Heart left ventricle (tissue), 16 donors: ENCODE measurements at regions not wholly inside any gene's neighbourhood (a gene's known extent, or its start where the extent isn't known, plus 50 kb on each side); places are given as distances from the start of the nearest gene placed in this dataset.

Experiments
- ATAC-seq, 4 donors: fragments of 200-7000 bp; cut with Tn5 transposase; one replicate each; pipeline ENCODE4 v1.9.1; 2020 to 2022; ENCODE audit warnings: moderate library complexity in 4 of 4, mild to moderate bottlenecking in 3 of 4, moderate number of reproducible peaks in 1 of 4
- DNase-seq, 5 donors: peaks; one replicate each; pipeline ENCODE4 v3.0.0-alpha.2; 2020
- H3K27ac ChIP-seq, 12 donors: fragments of 200-600 bp; sonication (generic) in 4 of 12; one replicate each; pipeline versions ENCODE4 v1.5.0 to v1.8.0; 2016 to 2022; ENCODE audit warnings: mild to moderate bottlenecking in 2 of 12
- H3K27me3 ChIP-seq, 9 donors: fragments of 200-600 bp; sonication (generic) in 2 of 9; one replicate each; pipeline versions ENCODE4 v1.5.1 to v1.8.0; 2016 to 2022; ENCODE audit warnings: mild to moderate bottlenecking in 3 of 9
- H3K36me3 ChIP-seq, 9 donors: fragments of 200-600 bp; sonication (generic) in 2 of 9; one replicate each; pipeline versions ENCODE4 v1.5.0 to v1.8.0; 2018 to 2022; ENCODE audit warnings: mild to moderate bottlenecking in 2 of 9
- H3K4me1 ChIP-seq, 12 donors: fragments of 200-600 bp; sonication (generic) in 4 of 12; one replicate each; pipeline versions ENCODE4 v1.5.0 to v1.8.0; 2016 to 2022; ENCODE audit warnings: mild to moderate bottlenecking in 3 of 12
- H3K4me3 ChIP-seq, 12 donors: fragments of 200-600 bp; sonication (generic) in 4 of 12; one replicate each; pipeline versions ENCODE4 v1.5.0 to v1.8.0; 2017 to 2022; ENCODE audit warnings: mild to moderate bottlenecking in 9 of 12, moderate library complexity in 4 of 12
- H3K9me3 ChIP-seq, 12 donors: fragments of 200-600 bp; sonication (generic) in 4 of 12; one replicate each; pipeline versions ENCODE4 v1.5.0 to v1.8.0; 2016 to 2022; ENCODE audit warnings: mild to moderate bottlenecking in 1 of 12
- POLR2A ChIP-seq, 2 donors: fragments of 450-650 bp; IDR thresholded peaks; one replicate each; pipeline ENCODE4 v1.6.1; 2017; ENCODE audit warnings: antibody characterized with exemption in 2 of 2, mild to moderate bottlenecking in 2 of 2, moderate library complexity in 2 of 2
- WGBS, 4 donors: extraction: QIAGEN DNeasy Blood & Tissue Kit in 2 of 4; methylation state at CpG; one replicate each; pipeline versions ENCODE4 v1.1.5 to v1.1.7; 2013 to 2018; 5-methylcytosine and 5-hydroxymethylcytosine counted together
- intact Hi-C, 10 donors: fragments of 100-400 bp; cut with DNase I; formaldehyde crosslinking; loops; one replicate each; pipeline versions ENCODE4 v1.11.1 to v1.14.2; 2022
- TF ChIP-seq, protein P1 (sequence below), 12 donors: fragments of 200-600 bp; sonication (generic) in 4 of 12; IDR thresholded peaks; one replicate each; pipeline versions ENCODE4 v1.5.0 to v1.8.0; 2018 to 2022; ENCODE audit warnings: antibody characterized with exemption in 12 of 12, mild to moderate bottlenecking in 5 of 12
- donor health status: ischemic (EF 13 %, LVEDD 7.1; RV severe dilation, severe dysfunction).
- donor health status: healthy with polysubstance abuse.
- donor health status: DM: no; HTN: yes; CAD: no.
- donor health status: DM: no; HTN: no; CAD: no.
- donor health status: ischemic (EF 25% LVEDD 6.9; RV normal size, moderate dysfunction).
- donor health status: ischemic (EF 25% LVEDD 5.7; RV mildly dilated, moderate dysfunction).
- donor health status: healthy.
- donor health status: DM: yes; HTN: yes; CAD: no.
- donor health status: ischemic (EF 35%, LVEDD 5.7; RV mildly dilated, moderate dysfunction).
- donor health status: nonischemic (EF 11% LVEDD 7.7; RV severe dilation, severe dysfunction).
- donor health status: DM: yes; HTN: yes; CAD: no.
- donor health status: PGD.
- donor health status: ischemic (EF 29% LVEDD 5.4; RV normal size, mild dysfunction).
- donor health status: nonischemic (EF 23%, LVEDD 6.1; RV moderate dilation, normal function).

GRCh38 chr14:76575108-76575507 is 186.2 kb upstream of the VASH1 start:
- TF ChIP-seq, protein P1, sequence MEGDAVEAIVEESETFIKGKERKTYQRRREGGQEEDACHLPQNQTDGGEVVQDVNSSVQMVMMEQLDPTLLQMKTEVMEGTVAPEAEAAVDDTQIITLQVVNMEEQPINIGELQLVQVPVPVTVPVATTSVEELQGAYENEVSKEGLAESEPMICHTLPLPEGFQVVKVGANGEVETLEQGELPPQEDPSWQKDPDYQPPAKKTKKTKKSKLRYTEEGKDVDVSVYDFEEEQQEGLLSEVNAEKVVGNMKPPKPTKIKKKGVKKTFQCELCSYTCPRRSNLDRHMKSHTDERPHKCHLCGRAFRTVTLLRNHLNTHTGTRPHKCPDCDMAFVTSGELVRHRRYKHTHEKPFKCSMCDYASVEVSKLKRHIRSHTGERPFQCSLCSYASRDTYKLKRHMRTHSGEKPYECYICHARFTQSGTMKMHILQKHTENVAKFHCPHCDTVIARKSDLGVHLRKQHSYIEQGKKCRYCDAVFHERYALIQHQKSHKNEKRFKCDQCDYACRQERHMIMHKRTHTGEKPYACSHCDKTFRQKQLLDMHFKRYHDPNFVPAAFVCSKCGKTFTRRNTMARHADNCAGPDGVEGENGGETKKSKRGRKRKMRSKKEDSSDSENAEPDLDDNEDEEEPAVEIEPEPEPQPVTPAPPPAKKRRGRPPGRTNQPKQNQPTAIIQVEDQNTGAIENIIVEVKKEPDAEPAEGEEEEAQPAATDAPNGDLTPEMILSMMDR (IDR thresholded peaks at IDR 0.05), result no peak
- intact Hi-C loops, result loop anchor here in 1 of 10 donors (10.0 kb wide), 1 partner anchor 100 kb away; no protein-coding TSS in a partner anchor
- no peak for ATAC-seq
- H3K36me3 ChIP-seq, result no peaks in the 10 kb centered on the region
- WGBS, 4 donors, result 76 to 83% (median 79%) methylated on average over 9 of the region's 9 CpGs
- peaks cover 0 to 13% (median 4%) of the 10 kb centered on the region in 12 donors for H3K4me1 ChIP-seq
- no peaks in the 10 kb centered on the region for H3K9me3 ChIP-seq
- H3K27me3 ChIP-seq, result no peaks in the 10 kb centered on the region
- DNase-seq, result no peak
- H3K27ac ChIP-seq, result no peak overlapping the region
- no peak overlapping the region for H3K4me3 ChIP-seq

DNA sequence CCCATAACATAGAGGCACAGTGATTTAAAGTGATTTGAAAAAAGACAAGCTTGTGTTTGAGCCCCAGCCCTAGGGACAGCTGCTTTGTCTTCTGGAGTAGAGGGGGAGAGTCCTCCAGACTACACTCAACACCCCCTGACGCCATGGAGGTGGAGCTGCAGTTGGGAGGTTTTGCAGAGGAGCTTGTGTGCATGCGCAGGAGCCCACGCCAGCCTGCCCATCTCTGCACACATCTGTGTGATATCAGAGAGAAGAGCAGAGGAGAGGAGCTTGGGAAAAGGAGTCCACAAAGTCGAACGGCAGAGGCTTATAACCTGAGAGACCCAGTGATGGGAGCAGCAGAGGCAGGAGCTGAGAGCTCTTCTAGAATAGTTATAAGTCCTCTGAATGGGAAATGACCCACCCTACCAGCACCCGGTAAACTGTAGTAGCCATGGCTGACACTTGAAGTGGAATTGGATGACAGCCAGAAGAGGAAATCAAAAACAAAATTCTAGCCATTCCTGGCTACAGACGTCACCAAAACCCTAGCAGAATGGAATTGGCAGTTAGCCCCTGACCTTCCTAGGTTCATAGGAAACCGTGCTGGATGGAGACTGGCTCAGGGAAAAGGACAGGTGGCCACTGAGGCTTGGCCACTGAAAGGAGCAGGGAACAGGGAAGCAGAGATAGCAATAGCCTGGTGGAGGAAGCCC is 185.1 kb upstream of the VASH1 start:
- Histone ChIP-seq H3K9me3 (no peaks in the 10 kb centered on the region), H3K36me3 (no peaks in the 10 kb centered on the region), H3K4me1 (peaks cover 0 to 18% (median 5%) of the 10 kb centered on the region in 12 donors), H3K27ac (no peak overlapping the region), H3K4me3 (no peak overlapping the region), H3K27me3 (no peaks in the 10 kb centered on the region)
- intact Hi-C loops, result loop anchor here in 1 of 10 donors (10.0 kb wide), 1 partner anchor 101 kb away; no protein-coding TSS in a partner anchor
- 39 to 49% (median 43%) methylated on average over 8 of the region's 8 CpGs for WGBS, 4 donors
- ATAC-seq, result peak; percentile 39 to 82 (median 44)
- peak in 2 of 5 donors; percentile 24 to 37 for DNase-seq
- TF ChIP-seq, protein P1 (IDR thresholded peaks at IDR 0.05), result no peak
- no peak for TF ChIP-seq POLR2A (IDR thresholded peaks at IDR 0.05)

GRCh38 chr14:76577090-76577489 is 184.2 kb upstream of the VASH1 start:
- 95 to 97% (median 97%) methylated on average over 2 of the region's 2 CpGs for WGBS, 4 donors
- intact Hi-C loops, result loop anchor here in 1 of 10 donors (10.0 kb wide), 1 partner anchor 102 kb away; no protein-coding TSS in a partner anchor
- Histone ChIP-seq H3K4me1 (peaks cover 0 to 18% (median 5%) of the 10 kb centered on the region in 12 donors), H3K36me3 (no peaks in the 10 kb centered on the region), H3K4me3 (no peak overlapping the region), H3K27me3 (no peaks in the 10 kb centered on the region), H3K27ac (no peak overlapping the region), H3K9me3 (no peaks in the 10 kb centered on the region)
- TF ChIP-seq, protein P1 (IDR thresholded peaks at IDR 0.05), result no peak
- TF ChIP-seq POLR2A (IDR thresholded peaks at IDR 0.05), result no peak
- no peak for ATAC-seq
- DNase-seq, result no peak

GRCh38 chr14:76577837-76578236 is 183.4 kb upstream of the VASH1 start:
- Histone ChIP-seq H3K4me1 (peaks cover 0 to 18% (median 5%) of the 10 kb centered on the region in 12 donors), H3K27ac (no peak overlapping the region), H3K4me3 (no peak overlapping the region), H3K9me3 (no peaks in the 10 kb centered on the region), H3K36me3 (no peaks in the 10 kb centered on the region), H3K27me3 (no peaks in the 10 kb centered on the region)
- DNase-seq (no peak), ATAC-seq (no peak)
- intact Hi-C loops, result loop anchor here in 1 of 10 donors (10.0 kb wide), 1 partner anchor 103 kb away; no protein-coding TSS in a partner anchor
- 90 to 96% (median 95%) methylated on average over 3 of the region's 3 CpGs for WGBS, 4 donors
- TF ChIP-seq POLR2A (IDR thresholded peaks at IDR 0.05), result no peak
- TF ChIP-seq, protein P1 (IDR thresholded peaks at IDR 0.05), result no peak
